T-helper 2 cell (primary cell): ENCODE measurements at regions not wholly inside any gene's neighbourhood (a gene's known extent, or its start where the extent isn't known, plus 50 kb on each side); places are given as distances from the start of the nearest gene placed in this dataset.

Source experiments
- DNase-seq, 5 experiments: peaks; one replicate each; pipeline versions ENCODE4 v3.0.0 to v3.0.0-alpha.2; 2012 to 2022

DNA sequence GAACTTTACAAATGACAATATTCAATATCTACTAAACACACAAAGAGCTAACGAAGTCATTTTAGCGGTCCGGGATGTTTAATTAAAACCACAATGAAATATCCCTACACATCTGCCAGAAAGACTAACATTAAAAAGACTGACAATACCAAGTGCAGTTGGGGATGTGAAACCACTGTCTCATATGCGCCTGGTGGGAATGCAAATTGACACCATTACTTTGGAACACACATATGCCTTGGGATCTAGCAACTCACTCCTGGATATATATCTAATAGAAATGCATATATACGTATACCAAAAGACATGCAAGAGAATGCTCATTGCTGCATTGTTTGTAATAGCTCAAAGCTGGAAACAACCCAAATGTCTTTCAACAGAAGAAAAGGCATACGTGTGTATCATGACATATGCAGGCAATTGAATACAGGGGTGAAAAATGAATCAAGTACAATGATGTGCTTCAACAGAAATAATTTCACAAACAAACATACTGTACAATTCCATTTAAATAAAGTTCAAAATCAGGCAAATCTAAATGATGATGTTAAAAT, 153.3 kb downstream of the CARTPT start:
- DNase-seq, result no peak

DNA sequence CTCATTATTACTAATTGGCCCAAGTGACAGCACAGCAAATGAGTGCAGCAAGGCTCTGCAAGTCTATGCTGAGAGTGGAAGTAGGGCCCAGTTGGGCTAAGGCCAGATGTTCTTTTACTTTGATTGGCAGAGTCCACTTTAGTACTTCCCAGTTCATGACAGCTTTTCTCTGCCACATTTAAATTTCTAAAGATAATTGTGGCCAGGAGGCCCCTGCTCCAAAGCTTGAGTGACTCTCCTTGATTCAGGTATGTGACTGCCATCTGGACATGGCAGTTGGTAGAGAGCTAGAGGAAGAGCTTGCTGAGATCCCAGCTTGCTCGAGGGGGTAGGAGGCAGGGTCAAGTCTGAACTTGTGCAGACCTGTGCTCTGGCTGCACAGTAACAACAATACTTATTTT, 154.1 kb downstream of the CARTPT start:
- DNase-seq, result no peak

DNA sequence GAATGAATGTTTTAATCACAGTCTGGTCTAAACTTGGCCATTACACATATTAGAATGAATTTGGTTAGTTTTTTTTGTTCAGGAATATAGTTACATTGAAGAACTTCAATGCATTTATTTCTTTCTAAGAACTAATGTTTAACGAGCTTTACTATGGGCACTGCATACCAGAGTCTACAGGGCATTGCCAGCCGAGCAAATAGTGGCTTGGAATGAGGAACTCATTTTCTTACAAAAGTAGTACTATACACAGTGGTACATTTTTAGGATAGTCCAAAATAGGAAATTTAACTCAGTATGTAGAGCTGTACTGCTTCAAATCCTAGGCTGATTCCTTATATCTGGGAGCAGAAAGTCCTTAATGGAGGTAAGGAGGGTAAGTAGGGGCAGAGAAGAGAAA, 155.4 kb downstream of the CARTPT start:
- no peak for DNase-seq

DNA sequence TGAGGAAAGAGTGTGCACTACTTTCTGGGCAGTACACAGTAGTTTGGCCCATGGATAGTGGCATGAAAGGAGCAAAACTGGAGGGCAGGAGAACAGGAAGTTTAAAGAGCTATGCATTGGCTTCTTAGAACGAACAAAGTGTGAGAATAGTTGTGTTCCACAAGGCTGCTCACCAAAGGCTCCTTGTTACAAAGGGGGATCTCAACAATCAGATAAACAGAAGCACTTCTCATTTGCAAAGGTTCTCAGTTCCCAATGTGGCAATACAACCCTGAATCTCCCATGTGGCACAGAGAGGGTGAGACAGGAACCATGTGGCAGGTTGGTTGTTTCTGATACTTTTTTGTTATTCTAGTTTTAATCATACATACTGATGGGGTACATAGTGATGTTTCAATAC, 158.4 kb downstream of the CARTPT start:
- no peak for DNase-seq

DNA sequence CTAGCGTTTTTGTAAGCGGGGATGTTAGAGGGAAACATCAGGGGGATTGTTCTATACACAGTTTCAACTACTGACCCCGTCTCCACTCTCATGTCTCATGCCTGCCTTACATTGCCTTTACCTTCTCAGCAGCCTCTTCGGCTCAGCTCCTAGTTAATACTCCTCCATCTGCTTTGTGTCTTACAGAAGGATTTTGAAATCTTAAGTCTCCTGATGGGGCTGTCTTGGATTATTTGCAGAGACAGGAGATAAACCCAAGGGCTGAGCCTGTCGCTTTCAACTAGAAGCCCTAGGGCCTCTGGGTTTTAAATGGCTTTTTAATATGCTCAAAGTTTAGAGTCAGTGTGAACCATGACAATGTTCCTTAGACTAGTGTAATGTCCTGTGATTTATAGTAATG, 161.5 kb downstream of the CARTPT start:
- DNase-seq, result no peak

DNA sequence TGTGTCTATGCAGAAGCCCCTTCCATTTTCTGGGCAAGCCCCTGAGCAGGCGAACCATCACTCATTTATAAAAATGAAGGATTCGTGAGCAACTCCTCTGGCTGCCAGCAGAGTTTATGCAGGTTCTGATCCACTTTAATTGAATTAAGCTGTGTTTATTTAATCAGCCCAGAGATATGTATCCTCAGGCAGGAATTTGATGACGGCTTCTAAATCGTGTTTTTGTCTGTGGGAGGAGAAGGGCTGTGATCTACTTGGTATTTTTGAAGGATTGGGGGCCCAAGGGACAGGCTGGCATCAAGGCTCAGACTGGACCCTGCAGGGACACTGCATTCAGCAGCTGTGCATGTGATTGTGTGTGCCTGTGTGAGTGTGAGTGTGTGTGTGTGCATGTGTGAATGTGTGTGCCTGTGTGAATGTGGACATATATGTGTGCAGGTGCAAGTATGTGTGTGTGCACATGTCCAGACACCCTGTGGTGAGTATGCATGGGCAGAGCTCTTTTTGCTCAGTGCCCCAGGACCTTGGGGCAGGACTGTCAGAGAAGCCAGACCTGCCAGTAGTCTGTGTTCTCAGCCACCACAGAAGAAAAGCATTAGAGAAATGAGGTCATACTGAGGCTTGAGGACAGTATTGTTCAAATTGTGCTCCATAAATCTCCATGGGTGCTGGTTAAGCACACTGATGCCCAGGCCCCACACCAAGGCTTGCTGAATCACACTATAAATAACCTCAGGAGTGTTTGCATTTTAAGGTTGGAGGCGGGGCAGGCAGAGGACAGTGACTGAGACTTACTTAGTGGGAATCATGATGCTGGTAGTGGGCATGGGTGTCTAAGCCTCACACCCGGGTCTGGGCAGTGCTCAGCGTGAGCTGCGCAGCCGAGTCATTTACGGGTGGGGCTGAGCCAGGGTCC, 164.0 kb downstream of the CARTPT start:
- no peak for DNase-seq

DNA sequence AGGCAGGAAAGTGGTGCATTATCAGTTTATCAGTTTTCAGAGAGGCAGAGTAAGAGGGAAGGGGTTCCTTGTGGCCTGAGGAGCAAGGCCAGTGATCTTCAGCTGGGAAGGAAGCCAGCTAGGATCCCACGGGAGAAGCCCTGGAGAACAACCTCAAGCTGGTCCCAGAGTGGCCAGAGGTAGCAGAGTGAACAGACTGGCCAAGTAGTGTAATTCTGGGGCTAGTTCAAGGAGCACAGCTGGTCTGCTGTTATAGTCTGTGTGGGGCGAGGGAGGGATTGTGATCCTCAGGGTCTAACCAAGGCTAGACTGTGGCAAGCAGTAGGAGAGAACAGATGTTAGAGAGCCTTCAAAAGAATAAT, 164.6 kb downstream of the CARTPT start:
- no peak for DNase-seq

DNA sequence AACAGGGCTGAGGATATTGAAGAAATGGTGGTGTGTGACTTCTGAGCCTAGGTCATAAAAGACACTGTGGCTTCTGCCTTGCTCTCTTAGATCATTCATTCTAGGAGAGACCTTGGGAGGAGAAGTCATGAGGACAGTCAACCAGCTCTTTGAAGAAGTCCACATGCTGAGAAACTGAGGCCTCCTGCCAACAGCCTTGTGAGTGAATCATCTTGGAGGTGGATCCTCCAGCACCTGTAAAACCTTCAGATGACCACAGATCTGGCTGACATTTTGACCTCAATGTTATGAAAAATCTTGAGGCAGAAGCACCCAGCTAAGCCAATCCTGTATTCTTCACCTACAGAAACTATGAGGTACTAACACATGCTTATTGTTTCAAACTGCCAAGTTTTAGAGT, 165.9 kb downstream of the CARTPT start:
- DNase-seq, result no peak

DNA sequence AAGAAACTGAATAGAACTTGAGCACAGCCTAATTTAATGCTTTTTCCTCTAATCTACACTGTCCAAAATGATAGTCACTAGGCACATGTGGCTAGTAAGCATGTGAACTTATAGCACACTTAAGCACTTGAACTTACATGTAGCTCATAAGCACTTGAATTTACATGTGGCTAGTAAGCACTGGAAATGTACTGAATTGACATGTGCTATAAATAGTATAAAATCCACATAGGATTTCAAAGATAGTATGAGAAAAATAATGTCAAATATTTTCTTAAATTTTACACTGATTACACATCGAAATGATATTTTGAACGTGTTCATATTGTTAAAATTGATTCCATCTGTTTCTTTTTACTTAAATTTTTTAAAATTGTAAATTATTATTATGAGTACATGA, 167.3 kb downstream of the CARTPT start:
- no peak for DNase-seq

DNA sequence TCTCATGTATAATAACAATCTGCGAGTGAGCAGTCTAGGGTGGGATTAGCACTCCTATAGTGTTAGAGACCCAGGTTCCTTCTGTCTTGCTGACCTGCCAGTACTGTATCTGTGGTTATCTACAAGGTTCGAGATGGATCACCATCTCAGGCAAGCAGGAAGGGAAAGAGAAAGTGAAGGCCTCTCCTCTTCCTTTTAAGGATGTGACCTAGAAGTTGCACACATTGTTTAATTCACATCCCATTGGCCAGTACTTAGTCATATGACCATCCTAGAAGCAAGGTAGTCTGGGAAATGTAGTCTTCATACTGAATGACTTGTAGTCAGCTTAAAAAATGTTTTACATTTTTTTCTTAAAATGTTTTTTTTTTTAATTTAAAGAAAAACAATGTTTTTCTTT, 168.6 kb downstream of the CARTPT start:
- peak in 2 of 5 experiments; percentile 31 to 84 for DNase-seq

DNA sequence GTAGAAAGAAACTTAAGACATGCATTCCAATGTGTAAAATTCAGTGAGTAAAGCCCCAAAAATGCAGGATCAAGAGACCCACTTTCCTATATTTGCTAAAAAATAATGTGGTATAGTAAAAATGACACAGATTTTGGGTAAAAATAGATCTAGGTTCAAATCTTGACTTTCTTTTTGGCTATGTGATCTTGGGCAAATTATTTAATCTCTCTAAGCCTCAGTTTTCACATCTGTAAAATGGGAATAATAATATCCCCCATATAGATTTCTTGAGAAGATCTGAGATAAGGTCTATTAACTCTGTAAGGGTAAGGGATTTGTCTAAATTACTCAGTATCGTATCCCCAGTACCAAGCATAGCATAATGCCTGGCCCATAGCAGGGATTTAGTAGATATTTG, 172.3 kb downstream of the CARTPT start:
- no peak for DNase-seq

DNA sequence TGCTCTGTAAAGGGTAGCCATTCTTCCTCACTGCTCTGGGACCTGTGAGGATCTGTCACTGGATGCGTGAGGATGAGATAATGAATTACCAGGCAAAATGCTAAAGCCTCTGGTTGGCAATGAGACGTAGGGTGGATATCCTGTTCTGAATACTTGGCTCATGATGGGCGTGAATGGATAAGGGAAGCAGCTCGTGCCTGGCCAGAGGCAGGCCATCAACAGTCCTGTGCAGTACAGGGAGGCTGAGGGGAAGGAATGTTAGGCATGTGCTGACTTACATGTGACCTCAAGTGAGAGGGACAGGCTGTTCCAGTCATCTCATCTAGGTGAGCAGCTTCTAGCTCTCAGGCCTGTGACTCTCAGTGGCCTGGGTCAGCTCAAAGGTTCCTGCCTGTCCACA, 172.8 kb downstream of the CARTPT start:
- no peak for DNase-seq

DNA sequence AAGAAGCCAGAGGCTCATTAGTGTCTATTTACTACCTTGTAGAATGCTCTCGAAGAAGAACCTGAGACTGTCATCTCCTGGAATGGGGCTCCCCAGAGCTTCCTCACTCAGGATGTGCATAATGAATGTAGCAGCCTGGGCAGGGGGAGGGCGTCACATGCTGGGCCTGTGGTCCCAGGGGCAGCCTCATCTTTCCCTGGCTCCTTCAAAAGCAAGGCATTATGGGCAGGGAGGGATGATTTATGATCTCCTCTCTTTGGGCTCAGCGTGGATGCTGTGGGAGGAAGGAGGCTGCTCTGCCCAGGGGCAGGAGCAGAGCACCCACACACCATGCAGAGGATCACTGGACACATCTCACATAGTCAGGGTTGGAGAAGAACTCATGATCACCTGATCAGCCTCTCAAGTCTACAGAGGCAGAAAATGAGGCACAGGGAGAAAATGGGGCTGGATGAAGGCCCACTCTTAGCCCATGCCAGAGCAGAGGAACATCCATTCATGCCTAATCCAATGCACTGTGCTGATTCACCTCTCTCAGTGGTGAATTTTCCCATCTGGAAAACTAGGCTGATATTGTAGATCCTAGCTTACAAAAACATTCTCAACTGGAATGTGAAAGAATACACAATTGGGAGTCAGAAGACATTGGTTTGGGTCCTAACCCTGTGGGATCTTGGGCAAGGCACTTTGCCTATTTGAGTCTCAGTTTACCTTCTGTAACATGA, 173.7 kb downstream of the CARTPT start:
- DNase-seq, result no peak

DNA sequence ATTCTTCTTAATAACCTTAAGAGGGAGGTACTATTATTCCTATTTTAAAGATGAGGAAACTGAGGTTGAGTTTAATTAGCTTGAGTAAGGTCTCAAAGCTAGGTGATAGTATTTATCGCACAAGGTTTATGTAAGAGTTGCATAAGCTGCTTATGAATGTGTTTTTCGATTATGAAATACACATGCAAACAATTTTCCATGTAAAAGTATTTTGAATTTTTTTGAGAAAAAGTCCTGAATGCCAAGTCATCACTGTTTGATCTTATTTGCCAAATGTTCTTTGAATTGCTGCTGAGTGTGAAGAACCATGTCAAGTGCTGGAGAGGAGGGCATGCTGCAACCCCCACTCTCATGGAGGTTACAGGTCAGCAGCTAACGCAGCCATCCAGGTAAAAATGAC, 174.4 kb downstream of the CARTPT start:
- no peak for DNase-seq

DNA sequence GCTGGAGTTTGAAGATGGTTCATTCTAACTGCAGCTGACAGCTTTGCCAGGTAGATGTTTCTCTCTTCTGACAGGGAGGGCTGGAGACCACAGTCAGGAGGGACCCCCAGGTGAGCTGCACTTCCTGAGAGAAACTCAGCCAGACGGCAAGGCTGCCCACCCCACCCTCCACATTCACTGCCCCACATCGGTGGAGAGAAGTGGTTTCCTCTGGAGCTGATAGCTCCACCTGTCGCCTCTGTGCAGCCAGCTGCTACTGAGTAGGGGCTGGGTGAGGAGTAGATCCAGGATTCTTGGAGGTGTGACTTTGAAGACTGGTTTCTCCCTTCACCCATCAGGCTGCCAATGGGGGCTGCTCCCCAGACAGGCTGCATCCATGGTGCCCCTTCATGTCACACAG, 175.0 kb downstream of the CARTPT start:
- no peak for DNase-seq

DNA sequence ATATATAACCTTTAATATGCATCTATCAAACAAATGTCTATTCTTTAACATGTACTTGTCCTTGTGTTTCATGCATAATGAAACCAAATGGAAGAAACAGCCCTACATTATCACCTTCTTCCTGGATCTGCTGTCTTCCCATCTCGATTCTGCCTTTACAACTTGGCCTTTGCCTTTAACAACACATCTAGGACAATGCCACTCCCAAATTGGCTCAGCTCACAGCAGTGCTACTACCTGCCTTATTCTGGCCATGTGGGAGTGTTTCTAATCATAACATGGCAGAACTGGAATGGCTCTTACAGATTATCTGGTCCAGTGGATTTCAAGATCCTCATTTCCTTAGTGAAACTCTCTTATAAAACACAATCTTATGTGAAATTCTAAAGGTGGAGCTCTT, 176.5 kb downstream of the CARTPT start:
- DNase-seq, result no peak

DNA sequence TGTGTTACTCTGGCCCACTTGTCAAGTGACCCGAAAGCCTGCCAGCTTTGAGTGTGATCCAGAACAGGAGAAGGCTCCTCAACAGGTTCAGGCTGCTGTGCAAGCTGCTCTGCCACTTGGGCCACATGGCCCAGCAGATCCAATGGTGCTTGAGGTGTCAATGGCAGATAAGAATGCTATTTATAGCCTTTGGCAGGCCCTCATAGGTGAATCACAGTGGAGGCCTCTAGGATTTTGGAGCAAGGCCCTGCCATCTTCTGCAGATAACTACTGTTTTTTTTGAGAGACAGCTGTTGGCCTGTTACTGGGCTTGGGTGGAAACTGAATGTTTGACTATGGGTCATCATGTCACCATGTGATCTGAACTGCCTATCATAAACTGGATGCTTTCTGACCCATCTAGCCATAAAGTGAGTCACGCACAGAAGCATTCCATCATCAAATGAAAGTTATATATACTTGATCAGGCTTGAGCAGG, 180.8 kb downstream of the CARTPT start:
- DNase-seq, result no peak

DNA sequence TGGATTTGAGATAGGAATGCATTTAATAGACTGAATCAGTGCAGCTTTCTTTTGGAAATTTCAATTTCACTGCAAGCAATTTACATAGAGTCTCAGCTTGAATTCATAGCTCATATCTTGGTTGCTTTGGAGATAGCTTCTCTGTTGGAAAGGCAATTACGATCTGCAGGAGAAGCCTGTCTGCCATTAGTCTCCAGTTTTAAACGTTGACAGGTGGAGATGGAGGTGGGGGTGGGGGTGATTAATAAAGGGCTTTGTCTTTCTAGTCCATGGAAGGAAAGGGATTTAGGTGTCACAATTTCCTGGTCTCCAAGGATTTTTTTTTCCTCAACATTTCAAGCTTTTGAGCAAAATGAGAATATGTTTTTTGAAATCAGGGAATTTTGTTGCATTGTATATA, 184.7 kb downstream of the CARTPT start:
- no peak for DNase-seq

DNA sequence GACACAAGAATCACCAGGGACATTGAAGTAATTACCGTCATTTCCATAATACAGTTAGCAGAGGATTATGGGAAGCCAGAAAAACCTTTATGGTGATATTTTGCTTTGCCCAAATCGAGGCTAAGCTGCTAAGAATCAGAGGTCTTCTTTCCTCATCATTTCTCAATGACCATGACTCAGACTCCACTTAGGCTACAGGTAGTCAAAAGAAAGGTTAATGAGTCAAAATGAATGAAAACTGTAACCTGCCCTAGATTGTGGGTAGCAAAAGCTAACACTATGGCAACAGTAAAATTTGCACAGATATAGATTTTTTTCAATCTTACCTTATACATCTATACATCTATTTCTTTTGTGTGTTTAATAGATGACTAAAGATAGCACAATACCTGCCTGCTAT, 185.8 kb downstream of the CARTPT start:
- no peak for DNase-seq

DNA sequence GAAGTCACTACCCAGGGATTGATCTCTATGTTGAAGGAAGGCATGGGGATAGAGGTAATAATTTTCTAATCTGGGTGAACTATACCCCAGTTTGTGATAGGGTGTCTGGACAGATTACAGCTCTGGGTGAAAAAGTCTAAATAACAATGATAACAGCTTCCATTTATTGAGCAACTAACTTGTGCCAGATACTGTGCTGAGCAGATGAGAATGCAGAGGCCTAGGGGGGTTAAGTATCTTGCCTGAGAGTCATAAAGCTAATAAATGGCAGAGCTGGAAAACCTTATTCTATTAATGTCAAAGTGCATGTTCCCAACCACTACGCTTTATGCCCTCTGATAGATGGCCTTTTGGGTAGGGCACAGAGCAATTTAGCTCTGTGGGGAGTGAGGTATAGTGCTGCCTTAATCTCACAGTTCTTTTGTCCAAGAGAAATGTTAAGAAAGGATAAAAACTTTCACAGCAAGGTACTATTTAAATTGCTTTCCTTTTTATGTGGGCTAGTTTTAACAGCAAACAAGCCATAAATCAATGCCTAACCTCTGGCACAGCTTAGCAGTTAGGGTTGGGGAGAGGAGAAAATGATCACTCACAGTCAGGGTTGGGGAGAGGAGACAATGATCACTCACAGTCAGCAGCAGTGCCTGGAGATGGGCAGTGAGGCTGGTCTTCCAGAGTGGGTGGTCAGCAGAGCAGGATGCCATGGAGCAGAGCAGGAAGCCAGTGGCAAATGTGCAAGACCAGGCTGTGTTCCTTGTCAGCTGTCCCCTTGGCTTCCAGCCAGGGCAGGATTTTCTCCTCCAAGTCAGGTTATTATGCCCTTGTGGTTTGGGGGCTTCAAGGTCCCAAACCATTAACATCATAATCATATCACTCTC, 187.0 kb downstream of the CARTPT start:
- DNase-seq, result no peak

DNA sequence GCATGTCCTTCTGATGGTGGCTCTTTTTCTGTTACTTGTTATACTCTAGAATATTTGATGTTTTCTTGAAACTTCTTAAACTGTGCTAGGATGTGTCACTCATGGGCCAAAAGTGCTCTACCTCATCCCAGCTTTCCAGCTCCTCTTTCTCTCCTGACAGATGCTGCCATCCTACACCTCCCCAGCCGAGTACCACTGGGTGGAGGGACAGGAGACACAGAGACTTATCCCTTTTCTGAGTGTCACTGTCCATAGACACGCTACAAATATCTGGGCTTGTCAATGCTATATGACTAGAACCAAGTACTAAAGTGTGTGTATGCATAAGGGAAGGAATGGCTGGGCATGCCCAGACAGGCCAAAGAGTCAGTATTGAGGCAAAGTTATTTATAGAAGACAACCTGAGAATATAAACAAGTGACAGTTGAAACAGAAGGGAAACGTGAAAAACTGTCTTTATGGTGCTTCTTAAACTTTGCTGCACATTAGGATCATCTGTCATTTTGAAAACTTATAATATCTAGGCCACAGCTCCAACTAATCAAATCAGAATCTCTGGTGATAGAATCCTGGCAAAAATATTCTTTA, 188.0 kb downstream of the CARTPT start:
- no peak for DNase-seq

DNA sequence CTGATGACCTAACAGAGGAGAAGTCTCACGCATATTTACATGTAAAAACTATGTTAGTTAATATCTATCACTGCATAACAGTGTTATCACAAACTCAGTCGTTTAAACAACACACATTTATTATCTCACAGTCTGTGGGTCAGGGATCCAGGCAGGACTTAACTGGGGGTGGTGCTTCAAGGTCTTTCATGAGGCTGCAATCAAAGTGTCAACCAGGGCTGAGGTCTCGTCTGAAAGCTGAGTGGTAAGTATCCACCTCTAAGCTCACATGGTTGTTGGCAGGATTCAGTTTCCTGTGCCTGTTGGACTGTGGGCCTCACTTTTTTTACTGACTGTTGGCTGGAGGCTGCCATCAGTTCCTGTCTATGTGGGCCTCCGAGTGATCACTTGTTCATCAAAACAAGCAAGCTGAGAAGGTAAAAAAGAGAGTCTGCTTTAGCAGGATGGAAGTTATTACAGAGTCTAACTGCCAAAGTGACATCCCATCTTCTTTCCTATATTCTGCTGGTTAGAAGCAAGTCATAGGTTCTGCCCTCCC, 188.6 kb downstream of the CARTPT start:
- no peak for DNase-seq
